Endothelial cell (in vitro differentiated cells): ENCODE measurements at regions not wholly inside any gene's neighbourhood (a gene's known extent, or its start where the extent isn't known, plus 50 kb on each side); places are given as distances from the start of the nearest gene placed in this dataset.

Source experiments
- DNase-seq: peaks from one replicate; pipeline ENCODE4 v3.0.0; 2021; ENCODE audit warnings: low spot score
- H3K27ac Mint-ChIP-seq: one replicate; pipeline ENCODE4 v1.8.0; 2021; ENCODE audit warnings: mixed read lengths, inconsistent platforms; ENCODE audit not compliant: unreplicated experiment
- H3K27me3 Mint-ChIP-seq: one replicate; pipeline ENCODE4 v1.8.0; 2021; ENCODE audit warnings: mild to moderate bottlenecking, moderate library complexity, mixed read lengths, inconsistent platforms; ENCODE audit not compliant: unreplicated experiment
- H3K36me3 Mint-ChIP-seq: one replicate; pipeline ENCODE4 v1.8.0; 2021; ENCODE audit warnings: mild to moderate bottlenecking, low read depth, mixed read lengths, inconsistent platforms; ENCODE audit not compliant: unreplicated experiment
- H3K4me1 Mint-ChIP-seq: one replicate; pipeline ENCODE4 v1.8.0; 2021; ENCODE audit warnings: mild to moderate bottlenecking, mixed read lengths, inconsistent platforms; ENCODE audit not compliant: unreplicated experiment
- H3K4me3 Mint-ChIP-seq: one replicate; pipeline ENCODE4 v1.8.0; 2021; ENCODE audit warnings: mild to moderate bottlenecking, mixed read lengths, inconsistent platforms; ENCODE audit not compliant: unreplicated experiment
- H3K9me3 Mint-ChIP-seq: one replicate; pipeline ENCODE4 v1.8.0; 2021; ENCODE audit warnings: mixed read lengths, inconsistent platforms; ENCODE audit not compliant: unreplicated experiment
- CTCF ChIP-seq: fragments of 200-600 bp; sonication (generic); IDR thresholded peaks from one replicate; pipeline ENCODE4 v1.5.0; 2021; ENCODE audit warnings: antibody characterized with exemption; ENCODE audit not compliant: unreplicated experiment

- Mint-ChIP-seq H3K9me3 (no peaks in the 10 kb centered on the region), H3K27me3 (peaks cover 1% of the 10 kb centered on the region)
Observed at GRCh38 chr1:187718527-187718926, 889.8 kb downstream of the PLA2G4A start.

GRCh38 chr1:187721216-187721615, 892.5 kb downstream of the PLA2G4A start:
- Mint-ChIP-seq H3K27ac (no peak overlapping the region), H3K36me3 (no peaks in the 10 kb centered on the region), H3K4me1 (peaks cover 3% of the 10 kb centered on the region), H3K27me3 (peaks cover 1% of the 10 kb centered on the region), H3K4me3 (no peak overlapping the region), H3K9me3 (no peaks in the 10 kb centered on the region)
- DNase-seq = no peak
- no peak for TF ChIP-seq CTCF

More at GRCh38 chr1:187718527-187718926, 889.8 kb downstream of the PLA2G4A start:
- peaks cover 3% of the 10 kb centered on the region for H3K4me1 Mint-ChIP-seq
- H3K4me3 Mint-ChIP-seq = no peak overlapping the region
- DNase-seq = no peak
- no peak overlapping the region for H3K27ac Mint-ChIP-seq
- no peaks in the 10 kb centered on the region for H3K36me3 Mint-ChIP-seq
- no peak for TF ChIP-seq CTCF

GRCh38 chr1:187725216-187725615, 896.5 kb downstream of the PLA2G4A start:
- Mint-ChIP-seq H3K4me3 (no peak overlapping the region), H3K36me3 (no peaks in the 10 kb centered on the region), H3K9me3 (no peaks in the 10 kb centered on the region), H3K27me3 (peaks cover 1% of the 10 kb centered on the region), H3K4me1 (no peaks in the 10 kb centered on the region), H3K27ac (no peak overlapping the region)
- no peak for TF ChIP-seq CTCF
- DNase-seq = no peak

- no peak for DNase-seq
- Mint-ChIP-seq H3K27ac (no peak overlapping the region), H3K36me3 (no peaks in the 10 kb centered on the region), H3K27me3 (no peaks in the 10 kb centered on the region), H3K9me3 (no peaks in the 10 kb centered on the region), H3K4me1 (no peaks in the 10 kb centered on the region), H3K4me3 (no peak overlapping the region)
- TF ChIP-seq CTCF = no peak
Observed at GRCh38 chr1:187733232-187733631, 904.5 kb downstream of the PLA2G4A start.

GRCh38 chr1:187734427-187734826, 905.7 kb downstream of the PLA2G4A start:
- Mint-ChIP-seq H3K9me3 (no peaks in the 10 kb centered on the region), H3K27ac (no peak overlapping the region), H3K4me3 (no peak overlapping the region), H3K4me1 (no peaks in the 10 kb centered on the region), H3K36me3 (no peaks in the 10 kb centered on the region), H3K27me3 (no peaks in the 10 kb centered on the region)
- TF ChIP-seq CTCF = no peak
- DNase-seq = no peak
